NB4 (cell line): ENCODE measurements at regions not wholly inside any gene's neighbourhood (a gene's known extent, or its start where the extent isn't known, plus 50 kb on each side); places are given as distances from the start of the nearest gene placed in this dataset.

Experiments
- DNase-seq: peaks from one replicate; pipeline ENCODE4 v3.0.0; 2010; ENCODE audit warnings: low read depth
- H3K4me3 ChIP-seq: one replicate; pipeline ENCODE4 v1.5.1; 2011; ENCODE audit warnings: mild to moderate bottlenecking, low read depth, low read length, moderate library complexity
- MAX ChIP-seq: IDR thresholded peaks from 2 replicates; pipeline ENCODE4 v1.6.1; 2011; ENCODE audit warnings: low read depth, low read length
- MYC ChIP-seq: IDR thresholded peaks from 2 replicates; pipeline ENCODE4 v1.6.1; 2011; ENCODE audit warnings: low read depth, low read length
- POLR2A ChIP-seq: IDR thresholded peaks from 2 replicates; pipeline ENCODE4 v1.6.1; 2011; ENCODE audit warnings: mild to moderate bottlenecking; ENCODE audit not compliant: insufficient read length; ENCODE audit errors: extremely low read depth
- TF ChIP-seq, protein P1 (sequence below): IDR thresholded peaks from one replicate; pipeline ENCODE4 v1.5.1; 2012; ENCODE audit warnings: low read depth, low read length

DNA sequence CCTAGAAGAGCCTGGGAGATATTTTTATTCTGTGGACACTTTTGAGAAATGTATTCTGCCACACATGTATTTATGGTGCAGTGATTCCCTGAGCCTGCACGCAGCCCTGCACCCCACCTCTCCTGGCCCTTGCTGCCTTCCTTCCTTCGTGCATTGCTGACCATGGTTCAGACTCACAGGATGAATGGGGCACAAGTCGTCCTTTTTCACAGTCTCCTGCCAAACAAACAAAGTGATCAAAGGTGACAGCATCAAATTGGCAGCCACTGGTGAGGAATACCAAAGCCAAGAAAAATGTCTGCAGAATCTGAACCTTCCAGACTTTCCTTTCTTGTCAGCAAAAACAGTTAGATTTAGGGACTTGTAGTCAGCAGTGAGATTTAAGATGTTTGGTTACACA is 215.0 kb downstream of the ACTR3B start:
- TF ChIP-seq MYC (no peak), POLR2A (no peak), MAX (no peak)
- TF ChIP-seq, protein P1, sequence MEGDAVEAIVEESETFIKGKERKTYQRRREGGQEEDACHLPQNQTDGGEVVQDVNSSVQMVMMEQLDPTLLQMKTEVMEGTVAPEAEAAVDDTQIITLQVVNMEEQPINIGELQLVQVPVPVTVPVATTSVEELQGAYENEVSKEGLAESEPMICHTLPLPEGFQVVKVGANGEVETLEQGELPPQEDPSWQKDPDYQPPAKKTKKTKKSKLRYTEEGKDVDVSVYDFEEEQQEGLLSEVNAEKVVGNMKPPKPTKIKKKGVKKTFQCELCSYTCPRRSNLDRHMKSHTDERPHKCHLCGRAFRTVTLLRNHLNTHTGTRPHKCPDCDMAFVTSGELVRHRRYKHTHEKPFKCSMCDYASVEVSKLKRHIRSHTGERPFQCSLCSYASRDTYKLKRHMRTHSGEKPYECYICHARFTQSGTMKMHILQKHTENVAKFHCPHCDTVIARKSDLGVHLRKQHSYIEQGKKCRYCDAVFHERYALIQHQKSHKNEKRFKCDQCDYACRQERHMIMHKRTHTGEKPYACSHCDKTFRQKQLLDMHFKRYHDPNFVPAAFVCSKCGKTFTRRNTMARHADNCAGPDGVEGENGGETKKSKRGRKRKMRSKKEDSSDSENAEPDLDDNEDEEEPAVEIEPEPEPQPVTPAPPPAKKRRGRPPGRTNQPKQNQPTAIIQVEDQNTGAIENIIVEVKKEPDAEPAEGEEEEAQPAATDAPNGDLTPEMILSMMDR, result no peak
- H3K4me3 ChIP-seq, result no peak overlapping the region
- DNase-seq, result no peak

DNA sequence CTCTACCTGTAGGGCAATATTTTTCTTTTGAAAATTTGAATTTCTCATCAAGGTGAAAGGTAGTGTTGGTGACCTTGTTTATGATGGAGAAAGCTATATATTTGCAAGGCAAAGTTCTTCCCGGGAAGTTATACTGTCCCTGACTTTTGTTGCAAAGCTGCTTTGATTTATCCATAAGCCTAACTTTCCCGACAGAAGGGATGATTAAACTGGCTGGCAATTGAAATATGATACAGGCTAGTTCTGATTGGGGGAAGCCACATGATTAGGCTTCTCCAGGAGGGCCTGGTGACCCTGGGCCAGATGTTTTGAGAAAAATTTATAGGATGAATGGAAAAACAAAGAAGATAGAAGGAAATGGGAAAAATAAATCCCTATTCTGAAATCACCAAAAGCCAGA is 215.5 kb downstream of the ACTR3B start:
- TF ChIP-seq, protein P1, result no peak
- TF ChIP-seq MAX, result no peak
- no peak for TF ChIP-seq POLR2A
- no peak for TF ChIP-seq MYC
- no peak for DNase-seq
- H3K4me3 ChIP-seq, result no peak overlapping the region

- DNase-seq, result no peak
- H3K4me3 ChIP-seq, result no peak overlapping the region
- TF ChIP-seq MAX (no peak), MYC (no peak), POLR2A (no peak)
- TF ChIP-seq, protein P1, result no peak
These were observed 219.8 kb downstream of the ACTR3B start for GRCh38 chr7:152979376-152979775.

GRCh38 chr7:152984421-152984820 is 224.9 kb downstream of the ACTR3B start:
- TF ChIP-seq, protein P1, result no peak
- TF ChIP-seq POLR2A, result no peak
- TF ChIP-seq MYC, result no peak
- no peak for TF ChIP-seq MAX
- H3K4me3 ChIP-seq, result no peak overlapping the region
- no peak for DNase-seq

DNA sequence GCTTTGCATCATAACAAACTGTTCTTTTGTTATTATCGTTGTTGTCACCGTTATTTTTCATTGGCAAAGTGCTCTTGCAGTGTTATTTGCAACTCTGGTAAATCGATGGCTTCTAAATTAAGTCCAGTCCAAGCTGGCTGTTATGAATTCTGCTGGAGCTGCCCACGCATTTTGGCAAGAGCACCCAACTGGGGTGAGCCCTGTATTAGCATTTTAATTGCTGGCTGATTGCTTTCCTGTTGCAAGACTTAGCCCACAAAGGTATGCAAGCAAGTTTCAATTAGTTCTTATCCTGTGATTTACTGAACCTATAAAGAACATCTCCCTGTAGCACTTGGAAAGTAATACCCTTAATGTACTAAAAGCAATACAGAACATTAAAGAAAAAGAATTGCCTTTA is 226.8 kb downstream of the ACTR3B start:
- TF ChIP-seq, protein P1, result no peak
- TF ChIP-seq POLR2A (no peak), MAX (no peak), MYC (no peak)
- no peak for DNase-seq
- no peak overlapping the region for H3K4me3 ChIP-seq

GRCh38 chr7:152987656-152988055 is 228.1 kb downstream of the ACTR3B start:
- TF ChIP-seq POLR2A (no peak), MAX (no peak), MYC (no peak)
- TF ChIP-seq, protein P1, result no peak
- no peak for DNase-seq
- no peak overlapping the region for H3K4me3 ChIP-seq
